PFSK-1 (cell line): ENCODE measurements at regions not wholly inside any gene's neighbourhood (a gene's known extent, or its start where the extent isn't known, plus 50 kb on each side); places are given as distances from the start of the nearest gene placed in this dataset.

Experiments used
- POLR2AphosphoS5 ChIP-seq: IDR thresholded peaks from 2 replicates; pipeline ENCODE4 v1.6.1; 2012; ENCODE audit warnings: low read depth, mild to moderate bottlenecking, control low read depth, low read length, moderate library complexity
- SIN3A ChIP-seq: IDR thresholded peaks from 2 replicates; pipeline ENCODE4 v1.6.1; 2012; ENCODE audit warnings: mild to moderate bottlenecking, low read length, moderate library complexity, borderline replicate concordance; ENCODE audit not compliant: insufficient read depth
- TAF1 ChIP-seq: IDR thresholded peaks from 2 replicates; pipeline ENCODE4 v1.6.1; 2012; ENCODE audit warnings: low read length, control low read depth, borderline replicate concordance; ENCODE audit not compliant: insufficient read depth
- TF ChIP-seq, protein P1 (sequence below), 2 experiments: IDR thresholded peaks; 2 replicates each; pipeline versions ENCODE4 v1.6.1 to v1.8.0; 2011 to 2012; ENCODE audit warnings: low read depth in 2 of 2, low read length in 2 of 2, control low read depth in 1 of 2, inconsistent platforms in 1 of 2, mild to moderate bottlenecking in 1 of 2, moderate library complexity in 1 of 2; ENCODE audit not compliant: insufficient read depth in 1 of 2

DNA sequence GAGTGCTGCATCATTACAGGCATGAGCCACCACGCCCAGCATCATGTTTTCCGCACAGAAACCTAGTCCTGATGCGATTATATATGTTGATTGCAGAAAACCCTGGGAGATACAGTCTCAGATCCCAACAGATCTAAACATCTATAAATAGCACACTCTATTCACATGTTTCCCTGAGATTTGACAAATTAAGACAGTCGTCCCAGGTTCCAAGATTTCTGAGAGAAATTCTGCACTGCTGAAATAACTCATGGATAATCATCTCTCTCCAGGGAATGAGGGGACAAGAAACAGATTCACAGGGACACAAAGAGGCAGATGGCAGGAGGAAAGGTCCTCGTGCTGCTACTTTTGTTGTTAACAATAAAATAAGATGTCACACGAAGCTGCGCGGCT lies 393.1 kb upstream of the CELF2 start:
- TF ChIP-seq POLR2AphosphoS5 (no peak), TAF1 (no peak), SIN3A (no peak)
- TF ChIP-seq, protein P1, sequence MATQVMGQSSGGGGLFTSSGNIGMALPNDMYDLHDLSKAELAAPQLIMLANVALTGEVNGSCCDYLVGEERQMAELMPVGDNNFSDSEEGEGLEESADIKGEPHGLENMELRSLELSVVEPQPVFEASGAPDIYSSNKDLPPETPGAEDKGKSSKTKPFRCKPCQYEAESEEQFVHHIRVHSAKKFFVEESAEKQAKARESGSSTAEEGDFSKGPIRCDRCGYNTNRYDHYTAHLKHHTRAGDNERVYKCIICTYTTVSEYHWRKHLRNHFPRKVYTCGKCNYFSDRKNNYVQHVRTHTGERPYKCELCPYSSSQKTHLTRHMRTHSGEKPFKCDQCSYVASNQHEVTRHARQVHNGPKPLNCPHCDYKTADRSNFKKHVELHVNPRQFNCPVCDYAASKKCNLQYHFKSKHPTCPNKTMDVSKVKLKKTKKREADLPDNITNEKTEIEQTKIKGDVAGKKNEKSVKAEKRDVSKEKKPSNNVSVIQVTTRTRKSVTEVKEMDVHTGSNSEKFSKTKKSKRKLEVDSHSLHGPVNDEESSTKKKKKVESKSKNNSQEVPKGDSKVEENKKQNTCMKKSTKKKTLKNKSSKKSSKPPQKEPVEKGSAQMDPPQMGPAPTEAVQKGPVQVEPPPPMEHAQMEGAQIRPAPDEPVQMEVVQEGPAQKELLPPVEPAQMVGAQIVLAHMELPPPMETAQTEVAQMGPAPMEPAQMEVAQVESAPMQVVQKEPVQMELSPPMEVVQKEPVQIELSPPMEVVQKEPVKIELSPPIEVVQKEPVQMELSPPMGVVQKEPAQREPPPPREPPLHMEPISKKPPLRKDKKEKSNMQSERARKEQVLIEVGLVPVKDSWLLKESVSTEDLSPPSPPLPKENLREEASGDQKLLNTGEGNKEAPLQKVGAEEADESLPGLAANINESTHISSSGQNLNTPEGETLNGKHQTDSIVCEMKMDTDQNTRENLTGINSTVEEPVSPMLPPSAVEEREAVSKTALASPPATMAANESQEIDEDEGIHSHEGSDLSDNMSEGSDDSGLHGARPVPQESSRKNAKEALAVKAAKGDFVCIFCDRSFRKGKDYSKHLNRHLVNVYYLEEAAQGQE (IDR thresholded peaks at IDR 0.05; ENCODE audit: insufficient read depth in 1 of 2, low read depth in 2 of 2, low read length in 2 of 2) = no peak
